ENCODE measurements at regions not wholly inside any gene's neighbourhood (a gene's known extent, or its start where the extent isn't known, plus 50 kb on each side); places are given as distances from the start of the nearest gene placed in this dataset.

- TF ChIP-seq CTCF (IDR thresholded peaks at IDR 0.05 in 2 of 3, conservative IDR thresholded peaks at IDR 0.05 in 1 of 3; ENCODE audit: borderline replicate concordance in 1 of 3, insufficient read depth in 1 of 3, low read depth in 2 of 3, low read length in 2 of 3) (no peak), RAD21 (IDR thresholded peaks at IDR 0.05; ENCODE audit: low read depth) (no peak), POLR2A (IDR thresholded peaks at IDR 0.05; ENCODE audit: borderline replicate concordance, extremely low read depth, insufficient read depth, insufficient read length) (no peak), SIN3A (IDR thresholded peaks at IDR 0.05; ENCODE audit: low read depth) (no peak), ZNF274 (IDR thresholded peaks at IDR 0.05; ENCODE audit: low read depth, low read length) (no peak), POLR2AphosphoS5 (IDR thresholded peaks at IDR 0.05; ENCODE audit: low read depth, low read length) (no peak), EZH2phosphoT487 (IDR thresholded peaks at IDR 0.05; ENCODE audit: borderline replicate concordance) (no peak), REST (IDR thresholded peaks at IDR 0.05; ENCODE audit: low read depth) (no peak), YY1 (IDR thresholded peaks at IDR 0.05; ENCODE audit: extremely low read depth, insufficient replicate concordance, low read depth, low read length) (no peak), FOSL1 (IDR thresholded peaks at IDR 0.05; ENCODE audit: low read depth) (no peak)
Observed at GRCh38 chr21:36609654-36610053, 89.3 kb upstream of the SIM2 start.
